ENCODE measurements at regions not wholly inside any gene's neighbourhood (a gene's known extent, or its start where the extent isn't known, plus 50 kb on each side); places are given as distances from the start of the nearest gene placed in this dataset.

- Histone ChIP-seq H3K9me3 (no peaks in the 10 kb centered on the region), H3K27me3 (no peaks in the 10 kb centered on the region), H3K4me3 (no peak overlapping the region), H3K36me3 (no peaks in the 10 kb centered on the region), H3K27ac (no peak overlapping the region), H3K4me1 (no peaks in the 10 kb centered on the region)
- TF ChIP-seq POLR2A (IDR thresholded peaks at IDR 0.05): no peak
- TF ChIP-seq EP300 (IDR thresholded peaks at IDR 0.05): no peak
- TF ChIP-seq, protein P1, sequence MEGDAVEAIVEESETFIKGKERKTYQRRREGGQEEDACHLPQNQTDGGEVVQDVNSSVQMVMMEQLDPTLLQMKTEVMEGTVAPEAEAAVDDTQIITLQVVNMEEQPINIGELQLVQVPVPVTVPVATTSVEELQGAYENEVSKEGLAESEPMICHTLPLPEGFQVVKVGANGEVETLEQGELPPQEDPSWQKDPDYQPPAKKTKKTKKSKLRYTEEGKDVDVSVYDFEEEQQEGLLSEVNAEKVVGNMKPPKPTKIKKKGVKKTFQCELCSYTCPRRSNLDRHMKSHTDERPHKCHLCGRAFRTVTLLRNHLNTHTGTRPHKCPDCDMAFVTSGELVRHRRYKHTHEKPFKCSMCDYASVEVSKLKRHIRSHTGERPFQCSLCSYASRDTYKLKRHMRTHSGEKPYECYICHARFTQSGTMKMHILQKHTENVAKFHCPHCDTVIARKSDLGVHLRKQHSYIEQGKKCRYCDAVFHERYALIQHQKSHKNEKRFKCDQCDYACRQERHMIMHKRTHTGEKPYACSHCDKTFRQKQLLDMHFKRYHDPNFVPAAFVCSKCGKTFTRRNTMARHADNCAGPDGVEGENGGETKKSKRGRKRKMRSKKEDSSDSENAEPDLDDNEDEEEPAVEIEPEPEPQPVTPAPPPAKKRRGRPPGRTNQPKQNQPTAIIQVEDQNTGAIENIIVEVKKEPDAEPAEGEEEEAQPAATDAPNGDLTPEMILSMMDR (IDR thresholded peaks at IDR 0.05): no peak
- no peak for DNase-seq (ENCODE audit: low spot score in 2 of 2)
Observed at GRCh38 chr12:84692071-84692470, 220.5 kb downstream of the SLC6A15 start.

GRCh38 chr12:84691266-84691665, 221.3 kb downstream of the SLC6A15 start:
- TF ChIP-seq, protein P1 (IDR thresholded peaks at IDR 0.05): no peak
- TF ChIP-seq EP300 (IDR thresholded peaks at IDR 0.05): no peak
- no peak for TF ChIP-seq POLR2A (IDR thresholded peaks at IDR 0.05)
- no peaks in the 10 kb centered on the region for H3K27me3 ChIP-seq
- no peaks in the 10 kb centered on the region for H3K36me3 ChIP-seq
- DNase-seq (ENCODE audit: low spot score in 2 of 2): no peak
- 38 to 39% methylated on average over 1 of the region's 1 CpG for WGBS, 2 donors
- H3K4me3 ChIP-seq: no peak overlapping the region
- no peaks in the 10 kb centered on the region for H3K9me3 ChIP-seq
- H3K27ac ChIP-seq: no peak overlapping the region
- no peaks in the 10 kb centered on the region for H3K4me1 ChIP-seq

DNA sequence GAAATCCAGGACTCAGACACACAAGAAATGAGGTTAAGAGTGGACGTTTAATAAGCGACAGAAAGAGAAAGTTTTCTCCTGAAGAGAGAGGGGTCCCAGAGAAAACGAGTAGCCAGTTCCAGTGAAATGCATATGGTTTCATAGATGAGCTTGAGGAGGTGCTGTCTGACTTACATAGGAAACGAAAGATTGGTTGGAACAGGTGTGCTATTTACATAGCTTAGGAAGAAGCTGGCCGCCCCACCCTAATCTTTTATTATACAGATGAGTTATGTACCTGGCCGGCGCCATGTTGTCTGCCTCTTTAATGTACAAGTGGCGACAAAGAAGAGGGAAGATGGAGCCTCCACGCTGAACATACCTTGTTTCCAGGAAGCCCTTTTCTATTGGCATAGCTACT, 223.0 kb downstream of the SLC6A15 start:
- Histone ChIP-seq H3K27ac (no peak overlapping the region), H3K4me3 (no peak overlapping the region), H3K9me3 (no peaks in the 10 kb centered on the region), H3K36me3 (no peaks in the 10 kb centered on the region), H3K4me1 (no peaks in the 10 kb centered on the region), H3K27me3 (no peaks in the 10 kb centered on the region)
- TF ChIP-seq EP300 (IDR thresholded peaks at IDR 0.05) (no peak), POLR2A (IDR thresholded peaks at IDR 0.05) (no peak)
- TF ChIP-seq, protein P1 (IDR thresholded peaks at IDR 0.05): no peak
- DNase-seq (ENCODE audit: low spot score in 2 of 2): no peak
- WGBS, 2 donors: 78 to 81% methylated on average over 8 of the region's 9 CpGs

- H3K27me3 ChIP-seq: no peaks in the 10 kb centered on the region
- no peak for DNase-seq (ENCODE audit: low spot score in 2 of 2)
Observed at GRCh38 chr12:84685379-84685778, 227.2 kb downstream of the SLC6A15 start.

DNA sequence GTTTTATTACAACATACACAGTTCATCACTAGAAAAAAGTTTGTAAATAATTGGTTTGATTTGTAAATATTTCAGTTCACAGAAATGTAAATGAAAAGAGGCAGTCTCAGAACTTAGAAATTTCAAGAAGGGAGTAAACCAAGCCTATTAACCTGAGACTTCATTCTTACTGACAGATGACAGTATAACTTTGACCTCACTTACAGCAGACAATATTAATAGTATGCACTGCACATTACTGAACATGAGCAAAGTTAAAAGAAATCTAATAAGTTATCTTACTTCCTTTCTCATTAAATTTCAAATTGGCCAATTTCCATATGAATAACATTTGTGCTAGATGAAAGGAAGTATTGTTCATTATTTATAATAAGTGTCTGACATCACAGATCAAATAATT, 235.8 kb downstream of the SLC6A15 start:
- TF ChIP-seq POLR2A (IDR thresholded peaks at IDR 0.05) (no peak), EP300 (IDR thresholded peaks at IDR 0.05) (no peak)
- TF ChIP-seq, protein P1 (IDR thresholded peaks at IDR 0.05): no peak
- H3K9me3 ChIP-seq: no peaks in the 10 kb centered on the region
- H3K4me3 ChIP-seq: no peak overlapping the region
- no peak for DNase-seq (ENCODE audit: low spot score in 2 of 2)
- no peak overlapping the region for H3K27ac ChIP-seq
- no peaks in the 10 kb centered on the region for H3K36me3 ChIP-seq
- H3K4me1 ChIP-seq: no peaks in the 10 kb centered on the region
- H3K27me3 ChIP-seq: no peaks in the 10 kb centered on the region

More at GRCh38 chr12:84685379-84685778, 227.2 kb downstream of the SLC6A15 start:
- Histone ChIP-seq H3K4me3 (no peak overlapping the region), H3K27ac (no peak overlapping the region), H3K9me3 (no peaks in the 10 kb centered on the region), H3K36me3 (no peaks in the 10 kb centered on the region), H3K4me1 (no peaks in the 10 kb centered on the region)
- TF ChIP-seq EP300 (IDR thresholded peaks at IDR 0.05) (no peak), POLR2A (IDR thresholded peaks at IDR 0.05) (no peak)
- TF ChIP-seq, protein P1 (IDR thresholded peaks at IDR 0.05): no peak
